ENCODE measurements at regions not wholly inside any gene's neighbourhood (a gene's known extent, or its start where the extent isn't known, plus 50 kb on each side); places are given as distances from the start of the nearest gene placed in this dataset.

DNA sequence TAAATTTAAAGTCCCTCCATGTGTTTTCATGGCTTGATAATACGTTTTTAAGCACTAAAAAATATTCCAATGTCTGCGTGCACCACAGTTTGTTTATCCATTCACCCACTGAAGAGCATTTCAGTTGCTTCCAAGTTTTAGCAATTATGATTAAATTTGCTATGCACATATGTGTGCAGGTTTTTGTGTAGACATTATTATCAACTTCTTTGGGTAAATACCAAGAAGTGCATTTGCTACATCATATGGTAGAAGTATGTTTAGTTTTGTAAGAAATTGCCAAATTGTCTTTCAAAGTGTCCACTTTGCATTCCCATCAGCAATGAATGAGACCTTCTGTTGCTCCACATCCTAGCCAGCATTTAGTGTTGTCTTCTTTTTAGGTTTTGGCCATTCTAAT lies 550.0 kb downstream of the BRINP3 start:
- no peaks in the 10 kb centered on the region for H3K36me3 Mint-ChIP-seq (ENCODE audit: low read depth)
- H3K4me1 Mint-ChIP-seq: no peaks in the 10 kb centered on the region
- peaks cover 27% of the 10 kb centered on the region for H3K9me3 Mint-ChIP-seq
- H3K27me3 Mint-ChIP-seq: no peaks in the 10 kb centered on the region
- no peak overlapping the region for H3K4me3 Mint-ChIP-seq
- no peak for ATAC-seq
- DNase-seq: no peak
- no peak overlapping the region for H3K27ac Mint-ChIP-seq

DNA sequence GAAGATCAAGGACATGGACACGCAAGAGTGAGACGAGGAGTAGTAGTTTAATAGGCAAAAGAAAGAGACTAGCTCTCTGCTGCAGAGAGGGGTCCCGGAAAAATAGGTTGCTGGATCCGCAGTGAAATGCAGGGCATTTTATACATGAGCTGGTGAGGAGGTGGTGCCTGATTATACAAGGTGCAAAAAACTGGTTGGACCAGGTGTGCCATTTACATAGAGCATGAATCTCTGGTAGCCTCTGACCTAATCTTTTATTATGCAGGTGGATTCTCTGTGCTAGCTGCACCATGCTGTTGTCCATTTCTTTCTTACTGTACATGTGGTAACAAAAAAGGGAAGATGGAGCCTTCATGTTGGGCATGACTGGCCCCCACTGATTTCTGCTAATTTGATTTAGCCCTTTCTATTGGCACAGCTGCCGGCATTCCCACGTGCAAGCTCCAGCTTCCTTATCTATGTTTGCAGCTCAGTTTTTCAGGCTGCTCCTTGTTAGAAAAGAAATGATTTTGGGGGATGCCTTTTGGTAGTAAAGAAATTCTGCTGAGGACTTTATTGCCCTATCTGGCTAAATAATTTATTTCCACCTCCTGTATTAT lies 548.1 kb downstream of the BRINP3 start:
- Mint-ChIP-seq H3K4me1 (no peaks in the 10 kb centered on the region), H3K27ac (no peak overlapping the region), H3K27me3 (no peaks in the 10 kb centered on the region), H3K9me3 (peaks cover 29% of the 10 kb centered on the region), H3K4me3 (no peak overlapping the region), H3K36me3 (ENCODE audit: low read depth) (no peaks in the 10 kb centered on the region)
- no peak for ATAC-seq
- no peak for DNase-seq

GRCh38 chr1:189936861-189937260 lies 540.8 kb downstream of the BRINP3 start:
- no peaks in the 10 kb centered on the region for H3K27me3 Mint-ChIP-seq
- H3K9me3 Mint-ChIP-seq: peaks cover 29% of the 10 kb centered on the region
- DNase-seq: no peak
- no peak overlapping the region for H3K4me3 Mint-ChIP-seq
- no peaks in the 10 kb centered on the region for H3K36me3 Mint-ChIP-seq (ENCODE audit: low read depth)
- H3K27ac Mint-ChIP-seq: no peak overlapping the region
- ATAC-seq: no peak
- no peaks in the 10 kb centered on the region for H3K4me1 Mint-ChIP-seq

- DNase-seq (no peak), ATAC-seq (no peak)
- Mint-ChIP-seq H3K9me3 (peaks cover 17% of the 10 kb centered on the region), H3K27ac (no peak overlapping the region), H3K4me1 (no peaks in the 10 kb centered on the region), H3K27me3 (no peaks in the 10 kb centered on the region), H3K4me3 (no peak overlapping the region), H3K36me3 (ENCODE audit: low read depth) (no peaks in the 10 kb centered on the region)
Measured at GRCh38 chr1:189939967-189940366, 537.7 kb downstream of the BRINP3 start.

DNA sequence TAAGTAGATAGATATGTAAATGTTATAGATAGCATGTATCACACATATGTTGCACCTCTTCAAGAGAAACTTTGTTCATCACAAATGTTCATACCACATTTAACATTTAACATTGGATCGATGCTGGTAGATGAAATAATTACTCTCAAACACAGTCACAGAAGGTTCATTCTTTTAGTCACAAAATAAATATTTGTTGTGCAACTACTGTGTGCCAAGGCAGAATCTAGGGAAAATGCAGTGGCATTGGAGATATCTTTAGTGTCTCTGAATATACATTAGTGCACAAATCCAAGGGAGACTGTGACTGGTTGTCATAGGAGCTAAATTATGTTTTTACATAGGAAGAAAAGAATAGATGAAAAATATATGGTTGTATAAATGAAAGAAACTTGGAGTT lies 535.7 kb downstream of the BRINP3 start:
- Mint-ChIP-seq H3K4me3 (no peak overlapping the region), H3K27me3 (no peaks in the 10 kb centered on the region), H3K36me3 (ENCODE audit: low read depth) (no peaks in the 10 kb centered on the region), H3K27ac (no peak overlapping the region), H3K9me3 (peaks cover 12% of the 10 kb centered on the region), H3K4me1 (no peaks in the 10 kb centered on the region)
- no peak for ATAC-seq
- no peak for DNase-seq

GRCh38 chr1:189958756-189959155 lies 518.9 kb downstream of the BRINP3 start:
- H3K27me3 Mint-ChIP-seq: no peaks in the 10 kb centered on the region
- H3K36me3 Mint-ChIP-seq (ENCODE audit: low read depth): no peaks in the 10 kb centered on the region
- H3K27ac Mint-ChIP-seq: no peak overlapping the region
- DNase-seq (no peak), ATAC-seq (no peak)
- no peaks in the 10 kb centered on the region for H3K4me1 Mint-ChIP-seq
- no peak overlapping the region for H3K4me3 Mint-ChIP-seq
- peaks cover 5% of the 10 kb centered on the region for H3K9me3 Mint-ChIP-seq

- no peaks in the 10 kb centered on the region for H3K4me1 Mint-ChIP-seq
- no peak overlapping the region for H3K4me3 Mint-ChIP-seq
- no peaks in the 10 kb centered on the region for H3K36me3 Mint-ChIP-seq (ENCODE audit: low read depth)
- no peak for DNase-seq
- H3K9me3 Mint-ChIP-seq: peaks cover 5% of the 10 kb centered on the region
- no peak for ATAC-seq
- no peak overlapping the region for H3K27ac Mint-ChIP-seq
- H3K27me3 Mint-ChIP-seq: no peaks in the 10 kb centered on the region
Measured at GRCh38 chr1:189960769-189961168, 516.9 kb downstream of the BRINP3 start.

DNA sequence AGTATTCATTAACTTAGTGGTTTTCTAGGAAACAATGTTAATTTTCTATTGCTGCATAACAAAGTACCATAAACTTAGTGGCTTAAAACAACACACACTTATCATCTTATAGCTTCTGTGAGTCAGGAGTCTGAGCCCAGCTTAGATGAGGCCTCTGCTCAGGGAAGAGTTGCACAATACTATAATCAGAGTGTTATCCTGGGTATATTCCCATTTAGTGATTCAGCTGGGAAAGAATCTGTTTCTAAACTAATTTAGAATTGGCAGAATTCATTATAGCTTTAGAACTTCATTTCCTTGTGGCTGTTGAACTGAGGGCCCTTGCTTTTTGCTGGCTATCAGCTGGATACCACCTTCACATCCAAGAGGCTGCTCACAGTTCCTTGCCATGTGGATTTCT lies 515.5 kb downstream of the BRINP3 start:
- H3K4me1 Mint-ChIP-seq: no peaks in the 10 kb centered on the region
- no peaks in the 10 kb centered on the region for H3K27me3 Mint-ChIP-seq
- H3K4me3 Mint-ChIP-seq: no peak overlapping the region
- no peak overlapping the region for H3K27ac Mint-ChIP-seq
- H3K36me3 Mint-ChIP-seq (ENCODE audit: low read depth): no peaks in the 10 kb centered on the region
- H3K9me3 Mint-ChIP-seq: peaks cover 4% of the 10 kb centered on the region
- DNase-seq: no peak
- no peak for ATAC-seq

GRCh38 chr1:189970331-189971230 lies 507.1 kb downstream of the BRINP3 start:
- no peak for DNase-seq
- Mint-ChIP-seq H3K36me3 (ENCODE audit: low read depth) (no peaks in the 10 kb centered on the region), H3K4me3 (no peak overlapping the region), H3K4me1 (no peaks in the 10 kb centered on the region), H3K27me3 (no peaks in the 10 kb centered on the region), H3K27ac (no peak overlapping the region), H3K9me3 (peaks cover 5% of the 10 kb centered on the region)
- no peak for ATAC-seq

GRCh38 chr1:189971656-189972055 lies 506.0 kb downstream of the BRINP3 start:
- H3K27me3 Mint-ChIP-seq: no peaks in the 10 kb centered on the region
- H3K4me3 Mint-ChIP-seq: no peak overlapping the region
- no peak for ATAC-seq

DNA sequence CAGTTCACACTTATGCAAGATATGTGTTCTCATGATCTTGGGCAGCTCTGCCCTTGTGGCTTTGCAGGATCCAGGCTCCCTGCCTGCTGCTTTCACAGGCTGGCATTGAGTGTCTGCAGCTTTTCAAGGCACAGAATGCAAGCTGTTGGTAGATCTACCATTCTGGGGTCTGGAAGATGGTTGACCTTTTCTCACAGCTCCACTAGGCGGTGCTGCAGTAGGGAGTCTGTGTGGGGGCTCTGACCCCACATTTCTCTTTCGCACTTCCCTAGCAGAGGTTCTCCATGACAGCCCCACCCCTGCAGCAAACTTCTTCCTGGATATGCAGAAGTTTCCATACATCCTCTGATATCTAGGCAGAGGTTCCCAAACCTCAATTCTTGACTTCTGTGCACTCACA lies 500.5 kb downstream of the BRINP3 start:
- ATAC-seq (no peak), DNase-seq (no peak)
- Mint-ChIP-seq H3K9me3 (peaks cover 30% of the 10 kb centered on the region), H3K4me3 (no peak overlapping the region), H3K36me3 (ENCODE audit: low read depth) (no peaks in the 10 kb centered on the region), H3K27ac (no peak overlapping the region), H3K27me3 (no peaks in the 10 kb centered on the region), H3K4me1 (no peaks in the 10 kb centered on the region)

More at GRCh38 chr1:189971656-189972055, 506.0 kb downstream of the BRINP3 start:
- no peak overlapping the region for H3K27ac Mint-ChIP-seq
- H3K9me3 Mint-ChIP-seq: peaks cover 6% of the 10 kb centered on the region
- no peaks in the 10 kb centered on the region for H3K36me3 Mint-ChIP-seq (ENCODE audit: low read depth)
- DNase-seq: no peak
- H3K4me1 Mint-ChIP-seq: no peaks in the 10 kb centered on the region

DNA sequence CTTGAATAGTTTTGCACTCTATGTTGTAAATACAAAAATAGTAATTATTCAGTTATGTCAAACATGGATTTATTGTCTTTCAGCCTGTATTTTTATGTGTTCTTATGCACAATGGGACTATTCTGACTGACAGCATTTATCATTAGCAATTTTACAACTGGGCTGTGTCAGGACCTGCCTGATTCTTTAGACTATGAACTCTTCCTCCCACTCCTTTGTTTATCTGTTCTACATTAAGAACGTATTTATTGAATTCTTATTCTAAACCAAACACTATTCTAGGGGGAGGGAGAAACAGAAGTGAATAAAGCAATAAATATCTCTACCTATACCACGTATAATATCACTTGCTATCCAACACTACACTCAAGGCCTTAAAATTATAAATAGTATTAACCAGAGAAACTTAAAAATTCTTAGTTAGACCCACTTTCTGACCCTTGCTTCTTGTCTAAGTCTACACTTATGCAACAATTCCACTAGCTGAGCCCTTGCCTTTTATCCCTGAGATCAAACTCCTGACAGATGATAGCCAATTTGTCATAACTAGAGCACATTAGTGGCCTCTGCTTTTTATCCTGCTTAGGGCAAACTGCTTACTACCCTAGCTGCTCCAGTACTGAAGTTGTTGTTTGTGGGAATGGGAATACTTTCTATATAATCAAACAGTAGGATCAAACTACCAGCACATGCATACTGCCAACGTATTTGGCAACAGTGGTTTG lies 494.3 kb downstream of the BRINP3 start:
- H3K9me3 Mint-ChIP-seq: peaks cover 37% of the 10 kb centered on the region
- no peak overlapping the region for H3K4me3 Mint-ChIP-seq
- no peaks in the 10 kb centered on the region for H3K36me3 Mint-ChIP-seq (ENCODE audit: low read depth)
- DNase-seq (no peak), ATAC-seq (no peak)
- H3K4me1 Mint-ChIP-seq: no peaks in the 10 kb centered on the region
- H3K27ac Mint-ChIP-seq: no peak overlapping the region
- H3K27me3 Mint-ChIP-seq: no peaks in the 10 kb centered on the region

- H3K9me3 Mint-ChIP-seq: peaks cover 33% of the 10 kb centered on the region
- H3K36me3 Mint-ChIP-seq (ENCODE audit: low read depth): no peaks in the 10 kb centered on the region
- ATAC-seq (no peak), DNase-seq (no peak)
- H3K27me3 Mint-ChIP-seq: no peaks in the 10 kb centered on the region
- no peaks in the 10 kb centered on the region for H3K4me1 Mint-ChIP-seq
- no peak overlapping the region for H3K4me3 Mint-ChIP-seq
- H3K27ac Mint-ChIP-seq: no peak overlapping the region
Measured at GRCh38 chr1:189986516-189986915, 491.1 kb downstream of the BRINP3 start.

DNA sequence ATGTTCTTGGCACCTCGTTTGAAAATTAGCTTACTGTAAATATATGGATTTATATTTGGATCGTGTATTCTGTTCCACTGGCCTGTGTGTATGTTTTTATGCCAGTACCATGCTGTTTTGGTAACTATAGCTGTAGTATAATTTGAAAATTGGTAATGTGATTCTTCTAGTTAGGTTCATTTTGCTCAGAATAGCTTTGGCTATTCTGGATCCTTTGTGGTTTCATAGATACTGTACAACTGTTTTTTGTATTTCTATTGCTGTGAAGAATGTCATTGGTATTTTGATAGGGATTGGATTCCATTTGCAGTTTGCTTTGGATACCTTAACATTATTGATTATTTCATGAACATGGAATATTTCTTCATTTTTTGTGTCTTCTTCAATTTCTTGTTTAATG lies 490.2 kb downstream of the BRINP3 start:
- H3K9me3 Mint-ChIP-seq: peaks cover 39% of the 10 kb centered on the region
- H3K4me3 Mint-ChIP-seq: no peak overlapping the region
- no peaks in the 10 kb centered on the region for H3K36me3 Mint-ChIP-seq (ENCODE audit: low read depth)

DNA sequence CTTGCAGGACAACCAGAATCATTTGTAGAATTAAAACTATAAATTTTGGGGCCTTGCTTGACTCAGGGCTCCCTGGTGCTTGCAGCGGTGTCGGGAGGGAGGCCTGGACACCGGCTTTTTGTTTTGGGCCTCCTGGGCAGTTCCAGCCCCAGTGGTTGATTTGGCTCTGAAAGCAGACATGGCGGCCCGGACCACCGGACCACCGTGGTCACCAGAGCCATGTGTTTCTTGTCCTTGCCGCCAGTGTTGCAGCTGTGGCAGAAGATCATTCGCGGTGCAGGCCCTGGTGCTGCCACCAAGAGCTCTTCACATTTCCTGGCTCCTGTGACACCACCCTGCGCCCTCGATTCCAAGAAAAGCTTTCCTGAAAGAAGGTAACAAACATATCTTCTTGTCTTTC lies 484.8 kb downstream of the BRINP3 start:
- H3K27me3 Mint-ChIP-seq: no peaks in the 10 kb centered on the region
- no peak for ATAC-seq
- no peaks in the 10 kb centered on the region for H3K36me3 Mint-ChIP-seq (ENCODE audit: low read depth)
- DNase-seq: no peak
- no peaks in the 10 kb centered on the region for H3K4me1 Mint-ChIP-seq
- H3K4me3 Mint-ChIP-seq: no peak overlapping the region
- H3K27ac Mint-ChIP-seq: no peak overlapping the region
- H3K9me3 Mint-ChIP-seq: peaks cover 39% of the 10 kb centered on the region

More for the DNA sequence above, 490.2 kb downstream of the BRINP3 start:
- Mint-ChIP-seq H3K4me1 (no peaks in the 10 kb centered on the region), H3K27ac (no peak overlapping the region), H3K27me3 (no peaks in the 10 kb centered on the region)
- no peak for DNase-seq
- ATAC-seq: no peak

Data from activated naive CD8-positive, alpha-beta T cell treated with anti-CD3 and anti-CD28 coated beads, Interleukin-2, amount 50 U/mL, for 24 hours (primary cell).